ENCODE measurements at regions not wholly inside any gene's neighbourhood (a gene's known extent, or its start where the extent isn't known, plus 50 kb on each side); places are given as distances from the start of the nearest gene placed in this dataset.

DNA sequence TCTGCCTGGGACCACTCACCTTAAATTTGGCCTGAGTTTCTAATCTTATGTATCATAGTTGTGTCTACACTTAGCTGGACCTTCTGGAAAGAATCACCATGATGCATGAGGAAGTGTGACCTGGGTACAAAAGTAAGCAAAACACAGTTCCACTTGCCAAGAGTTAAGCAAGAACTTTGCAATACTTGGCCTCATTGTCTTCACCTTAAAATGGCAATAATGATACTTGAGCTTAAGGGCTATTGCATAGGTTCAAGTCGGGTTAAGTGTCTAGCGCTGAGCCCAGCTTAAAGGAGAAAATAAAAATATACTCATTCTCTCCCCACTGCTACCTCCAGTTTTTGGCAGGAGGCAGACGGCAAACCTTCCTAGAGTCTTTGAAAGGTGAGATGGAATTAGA is 133.9 kb upstream of the BMPER start:
- in situ Hi-C loops (cut with MboI): no loop called here

DNA sequence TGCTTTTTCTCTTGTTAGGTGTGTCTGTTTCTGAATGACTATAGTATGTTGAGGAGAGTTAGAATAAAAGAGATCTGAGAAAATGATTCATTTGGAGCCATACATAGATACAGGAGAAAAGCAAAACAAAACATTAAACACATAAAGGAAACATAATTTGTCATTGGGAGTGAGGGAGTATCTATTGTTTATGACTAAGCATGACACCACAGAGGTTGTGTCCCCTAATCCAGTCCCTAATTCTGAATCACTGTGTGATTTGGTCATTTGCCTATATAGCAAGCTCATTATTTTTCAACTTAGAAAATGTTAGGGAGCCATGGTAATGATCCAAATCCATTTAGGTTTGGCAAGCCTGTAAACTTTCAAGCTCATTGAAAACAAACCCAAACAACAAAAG is 132.3 kb upstream of the BMPER start:
- ChIA-PET CTCF (ENCODE audit: low intra/inter-chr PET ratio) (no interaction called here), POLR2A (interaction anchor here (1.1 kb wide), 1 partner anchor 50 kb away, joined by 5 read pairs; no protein-coding TSS in a partner anchor)
- Histone ChIP-seq H3K27me3 (ENCODE audit: control insufficient read depth in 2 of 2, insufficient read depth in 2 of 2, low read length in 2 of 2) (no peaks in the 10 kb centered on the region), H3K9me3 (replicated peaks; ENCODE audit: control insufficient read depth, insufficient read depth, low read depth, low read length) (no peaks in the 10 kb centered on the region), H3K4me1 (replicated peaks in 1 of 2; ENCODE audit: control insufficient read depth in 2 of 2, insufficient read depth in 2 of 2, low read length in 2 of 2) (no peaks in the 10 kb centered on the region), H3K36me3 (ENCODE audit: control insufficient read depth, insufficient read depth, low read length) (no peaks in the 10 kb centered on the region), H4K20me1 (replicated peaks; ENCODE audit: control insufficient read depth, insufficient read depth, low read length) (no peaks in the 10 kb centered on the region), H3K27ac (ENCODE audit: extremely low read depth, low read depth, low read length) (no peak overlapping the region), H2AFZ (ENCODE audit: low read depth, low read length) (no peak overlapping the region), H3K4me3 (no peak overlapping the region), H3K79me2 (ENCODE audit: control insufficient read depth, insufficient read depth, low read length) (no peaks in the 10 kb centered on the region), H3K9ac (ENCODE audit: insufficient read depth in 1 of 2, low read depth in 2 of 2, low read length in 2 of 2) (no peak overlapping the region), H3K9me1 (ENCODE audit: control insufficient read depth, insufficient read depth, low read length) (no peaks in the 10 kb centered on the region), H3K4me2 (ENCODE audit: insufficient read depth, low read length) (no peak overlapping the region)
- TF ChIP-seq MXI1 (IDR thresholded peaks at IDR 0.05; ENCODE audit: low read depth, low read length) (no peak), TAF7 (tag; IDR thresholded peaks at IDR 0.05) (no peak), SRSF3 (IDR thresholded peaks at IDR 0.05; ENCODE audit: insufficient read depth, low read length) (no peak), POLR2AphosphoS5 (IDR thresholded peaks at IDR 0.05; ENCODE audit: control insufficient read depth, insufficient read depth, low read depth, low read length) (no peak), ZNF3 (CRISPR knock-in tag; IDR thresholded peaks at IDR 0.05) (no peak), ZNF274 (IDR thresholded peaks at IDR 0.05; ENCODE audit: borderline replicate concordance, low read depth, low read length) (no peak)
- TF ChIP-seq, protein P1, sequence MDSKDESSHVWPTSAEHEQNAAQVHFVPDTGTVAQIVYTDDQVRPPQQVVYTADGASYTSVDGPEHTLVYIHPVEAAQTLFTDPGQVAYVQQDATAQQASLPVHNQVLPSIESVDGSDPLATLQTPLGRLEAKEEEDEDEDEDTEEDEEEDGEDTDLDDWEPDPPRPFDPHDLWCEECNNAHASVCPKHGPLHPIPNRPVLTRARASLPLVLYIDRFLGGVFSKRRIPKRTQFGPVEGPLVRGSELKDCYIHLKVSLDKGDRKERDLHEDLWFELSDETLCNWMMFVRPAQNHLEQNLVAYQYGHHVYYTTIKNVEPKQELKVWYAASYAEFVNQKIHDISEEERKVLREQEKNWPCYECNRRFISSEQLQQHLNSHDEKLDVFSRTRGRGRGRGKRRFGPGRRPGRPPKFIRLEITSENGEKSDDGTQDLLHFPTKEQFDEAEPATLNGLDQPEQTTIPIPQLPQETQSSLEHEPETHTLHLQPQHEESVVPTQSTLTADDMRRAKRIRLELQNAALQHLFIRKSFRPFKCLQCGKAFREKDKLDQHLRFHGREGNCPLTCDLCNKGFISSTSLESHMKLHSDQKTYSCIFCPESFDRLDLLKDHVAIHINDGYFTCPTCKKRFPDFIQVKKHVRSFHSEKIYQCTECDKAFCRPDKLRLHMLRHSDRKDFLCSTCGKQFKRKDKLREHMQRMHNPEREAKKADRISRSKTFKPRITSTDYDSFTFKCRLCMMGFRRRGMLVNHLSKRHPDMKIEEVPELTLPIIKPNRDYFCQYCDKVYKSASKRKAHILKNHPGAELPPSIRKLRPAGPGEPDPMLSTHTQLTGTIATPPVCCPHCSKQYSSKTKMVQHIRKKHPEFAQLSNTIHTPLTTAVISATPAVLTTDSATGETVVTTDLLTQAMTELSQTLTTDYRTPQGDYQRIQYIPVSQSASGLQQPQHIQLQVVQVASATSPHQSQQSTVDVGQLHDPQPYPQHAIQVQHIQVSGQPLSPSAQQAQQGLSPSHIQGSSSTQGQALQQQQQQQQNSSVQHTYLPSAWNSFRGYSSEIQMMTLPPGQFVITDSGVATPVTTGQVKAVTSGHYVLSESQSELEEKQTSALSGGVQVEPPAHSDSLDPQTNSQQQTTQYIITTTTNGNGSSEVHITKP (IDR thresholded peaks at IDR 0.05; ENCODE audit: partially characterized antibody): no peak
- BruUV-seq (replicated peaks): no TSS peak
- no peak for ATAC-seq
- in situ Hi-C loops (cut with MboI): no loop called here
- DNase-seq (ENCODE audit: extremely low read depth in 1 of 4, low spot score in 3 of 4): no peak
- FAIRE-seq: no peak
- intact Hi-C loops (cut with micrococcal nuclease): no loop called here

More for the DNA sequence above, 133.9 kb upstream of the BMPER start:
- no peak overlapping the region for H3K4me2 ChIP-seq (ENCODE audit: insufficient read depth, low read length)
- ChIA-PET CTCF (ENCODE audit: low intra/inter-chr PET ratio) (no interaction called here), POLR2A (no interaction called here)
- no peaks in the 10 kb centered on the region for H3K27me3 ChIP-seq (ENCODE audit: control insufficient read depth in 2 of 2, insufficient read depth in 2 of 2, low read length in 2 of 2)
- FAIRE-seq (no peak), DNase-seq (ENCODE audit: extremely low read depth in 1 of 4, low spot score in 3 of 4) (no peak), ATAC-seq (no peak)
- no peaks in the 10 kb centered on the region for H3K9me3 ChIP-seq (replicated peaks; ENCODE audit: control insufficient read depth, insufficient read depth, low read depth, low read length)
- H3K4me1 ChIP-seq (replicated peaks in 1 of 2; ENCODE audit: control insufficient read depth in 2 of 2, insufficient read depth in 2 of 2, low read length in 2 of 2): no peaks in the 10 kb centered on the region
- no peak overlapping the region for H3K9ac ChIP-seq (ENCODE audit: insufficient read depth in 1 of 2, low read depth in 2 of 2, low read length in 2 of 2)
- no peaks in the 10 kb centered on the region for H4K20me1 ChIP-seq (replicated peaks; ENCODE audit: control insufficient read depth, insufficient read depth, low read length)
- TF ChIP-seq KAT7 (CRISPR knock-in tag; IDR thresholded peaks at IDR 0.05; ENCODE audit: borderline replicate concordance): no peak
- TF ChIP-seq BRF1 (IDR thresholded peaks at IDR 0.05; ENCODE audit: borderline replicate concordance, extremely low read depth, insufficient read length): no peak
- TF ChIP-seq ZFP1 (CRISPR knock-in tag; IDR thresholded peaks at IDR 0.05): no peak
- no peak overlapping the region for H3K4me3 ChIP-seq
- 0% methylated on average over 3 of the region's 3 CpGs for WGBS (ENCODE audit: insufficient coverage, low coverage, missing lambda C conversion rate)
- no peaks in the 10 kb centered on the region for H3K79me2 ChIP-seq (ENCODE audit: control insufficient read depth, insufficient read depth, low read length)
- H3K36me3 ChIP-seq (ENCODE audit: control insufficient read depth, insufficient read depth, low read length): no peaks in the 10 kb centered on the region
- H3K9me1 ChIP-seq (ENCODE audit: control insufficient read depth, insufficient read depth, low read length): no peaks in the 10 kb centered on the region
- no peak overlapping the region for H2AFZ ChIP-seq (ENCODE audit: low read depth, low read length)
- intact Hi-C loops (cut with micrococcal nuclease): no loop called here
- BruUV-seq (replicated peaks): no TSS peak
- H3K27ac ChIP-seq (ENCODE audit: extremely low read depth, low read depth, low read length): no peak overlapping the region
